SK-N-SH (cell line): ENCODE measurements at regions not wholly inside any gene's neighbourhood (a gene's known extent, or its start where the extent isn't known, plus 50 kb on each side); places are given as distances from the start of the nearest gene placed in this dataset.

Experiments
- CTCF ChIA-PET: fragments of 300-600, 350-600 bp; formaldehyde crosslinking; extraction: SDS; loops from one replicate; lab custom pipeline; 2021; lab: Yijun Ruan, JAX
- POLR2A ChIA-PET: fragments of 350-600 bp; sonication (Branson Sonifier 250); formaldehyde crosslinking; extraction: SDS; loops from one replicate; lab custom pipeline; 2020; ENCODE audit warnings: antibody characterized with exemption, inconsistent platforms; lab: Yijun Ruan, JAX
- DNase-seq: peaks from one replicate; pipeline ENCODE4 v3.0.0; 2012
- H2AFZ ChIP-seq: fragments of 200-600 bp; sonication (generic); 2 replicates; pipeline ENCODE4 v1.8.1; 2016; ENCODE audit warnings: antibody characterized with exemption, mild to moderate bottlenecking, low read depth
- H3F3A ChIP-seq: fragments of 200-600 bp; sonication (generic); replicated peaks from 2 replicates; pipeline ENCODE3; 2016; ENCODE audit warnings: antibody characterized with exemption, mild to moderate bottlenecking; ENCODE audit not compliant: insufficient read depth
- H3K27ac ChIP-seq, 2 experiments: fragments of 200-500 bp in 1 of 2; fragments of 200-600 bp in 1 of 2; sonication (Bioruptor generic) in 1 of 2; sonication (generic), shearing (Covaris generic) in 1 of 2; 2 replicates each; pipeline versions ENCODE4 v1.5.1 to v1.6.1; 2014 to 2016; ENCODE audit warnings: low read depth in 2 of 2, inconsistent platforms in 1 of 2, low read length in 1 of 2, mild to moderate bottlenecking in 1 of 2, mixed read lengths in 1 of 2
- H3K27me3 ChIP-seq: fragments of 200-600 bp; sonication (generic), shearing (Covaris generic); 2 replicates; pipeline ENCODE4 v1.6.1; 2016; ENCODE audit warnings: mixed run types; ENCODE audit not compliant: insufficient read depth
- H3K36me3 ChIP-seq, 2 experiments: fragments of 200-500 bp in 1 of 2; fragments of 200-600 bp in 1 of 2; sonication (Bioruptor generic) in 1 of 2; sonication (generic) in 1 of 2; replicated peaks in 1 of 2; 2 replicates each; pipeline versions ENCODE3 to v1.5.1; 2014 to 2016; ENCODE audit warnings: low read length in 1 of 2, mild to moderate bottlenecking in 1 of 2; ENCODE audit not compliant: insufficient read depth in 2 of 2, control insufficient read depth in 1 of 2
- H3K4me1 ChIP-seq, 2 experiments: fragments of 200-500 bp in 1 of 2; fragments of 200-600 bp in 1 of 2; sonication (Bioruptor generic) in 1 of 2; sonication (generic), shearing (Covaris generic) in 1 of 2; 2 replicates each; pipeline versions ENCODE4 v1.5.1 to v1.6.1; 2014 to 2016; ENCODE audit warnings: low read depth in 1 of 2, low read length in 1 of 2, mixed run types in 1 of 2; ENCODE audit not compliant: insufficient read depth in 2 of 2, control insufficient read depth in 1 of 2
- H3K4me2 ChIP-seq: fragments of 200-600 bp; sonication (generic), shearing (Covaris generic); 2 replicates; pipeline ENCODE4 v1.6.1; 2017; ENCODE audit warnings: mixed run types
- H3K4me3 ChIP-seq, 2 experiments: fragments of 200-500 bp in 1 of 2; fragments of 200-600 bp in 1 of 2; sonication (Bioruptor generic) in 1 of 2; sonication (generic), shearing (Covaris generic) in 1 of 2; 2 replicates each; pipeline versions ENCODE4 v1.5.1 to v1.8.1; 2014 to 2016; ENCODE audit warnings: low read depth in 2 of 2, inconsistent platforms in 1 of 2, low read length in 1 of 2, mild to moderate bottlenecking in 1 of 2, mixed read lengths in 1 of 2, moderate library complexity in 1 of 2
- H3K79me2 ChIP-seq: fragments of 200-600 bp; sonication (generic); 2 replicates; pipeline ENCODE4 v1.8.1; 2017; ENCODE audit warnings: mild to moderate bottlenecking; ENCODE audit not compliant: insufficient read depth
- H3K9ac ChIP-seq: fragments of 200-600 bp; sonication (generic); 2 replicates; pipeline ENCODE4 v1.6.1; 2017; ENCODE audit warnings: mixed run types
- H3K9me2 ChIP-seq: fragments of 200-600 bp; sonication (generic); 2 replicates; pipeline ENCODE4 v1.6.1; 2017; ENCODE audit warnings: mixed run types
- H3K9me3 ChIP-seq: fragments of 200-600 bp; sonication (generic); 2 replicates; pipeline ENCODE4 v1.6.1; 2017; ENCODE audit warnings: mixed run types, mild to moderate bottlenecking, moderate library complexity
- H4K20me1 ChIP-seq: fragments of 200-600 bp; sonication (generic); 2 replicates; pipeline ENCODE4 v1.6.1; 2017; ENCODE audit warnings: mild to moderate bottlenecking, mixed run types; ENCODE audit not compliant: insufficient read depth
- EP300 ChIP-seq, 2 experiments: IDR thresholded peaks; 2 replicates each; pipeline versions ENCODE4 v1.4.0 to v1.6.1; 2012; ENCODE audit warnings: borderline replicate concordance in 1 of 2, low read depth in 1 of 2, low read length in 1 of 2
- GABPA ChIP-seq: IDR thresholded peaks from 2 replicates; pipeline ENCODE4 v1.4.0; 2012; ENCODE audit warnings: low read depth, mild to moderate bottlenecking
- IRF3 ChIP-seq: fragments of 150-350 bp; IDR thresholded peaks from 2 replicates; pipeline ENCODE4 v1.6.1; 2016; ENCODE audit warnings: mild to moderate bottlenecking, low read depth, low read length
- JUND ChIP-seq: IDR thresholded peaks from 2 replicates; pipeline ENCODE4 v1.4.0; 2012
- NFIC ChIP-seq: IDR thresholded peaks from 2 replicates; pipeline ENCODE4 v1.4.0; 2012; ENCODE audit warnings: borderline replicate concordance
- POLR2AphosphoS5 ChIP-seq: IDR thresholded peaks from 2 replicates; pipeline ENCODE4 v1.6.1; 2012; ENCODE audit warnings: low read depth, low read length
- RAD21 ChIP-seq: IDR thresholded peaks from 2 replicates; pipeline ENCODE4 v1.6.1; 2012; ENCODE audit warnings: mild to moderate bottlenecking, low read length
- RCOR1 ChIP-seq: fragments of 150-350 bp; IDR thresholded peaks from 2 replicates; pipeline ENCODE4 v1.6.1; 2017; ENCODE audit warnings: antibody characterized with exemption, low read length
- TCF12 ChIP-seq: IDR thresholded peaks from 2 replicates; pipeline ENCODE4 v1.4.0; 2012
- WGBS: methylation state at CpG from one replicate; pipeline ENCODE4 v1.1.6; 2017; ENCODE audit warnings: low lambda C conversion rate; 5-methylcytosine and 5-hydroxymethylcytosine counted together
- TF ChIP-seq, protein P1 (sequence below): fragments of 200-600 bp; sonication (generic); IDR thresholded peaks from 2 replicates; pipeline ENCODE4 v1.6.1; 2017; ENCODE audit warnings: antibody characterized with exemption, mild to moderate bottlenecking, moderate library complexity
- TF ChIP-seq, protein P2 (sequence below): IDR thresholded peaks from 2 replicates; pipeline ENCODE4 v1.4.0; 2012; ENCODE audit warnings: low read depth, borderline replicate concordance

DNA sequence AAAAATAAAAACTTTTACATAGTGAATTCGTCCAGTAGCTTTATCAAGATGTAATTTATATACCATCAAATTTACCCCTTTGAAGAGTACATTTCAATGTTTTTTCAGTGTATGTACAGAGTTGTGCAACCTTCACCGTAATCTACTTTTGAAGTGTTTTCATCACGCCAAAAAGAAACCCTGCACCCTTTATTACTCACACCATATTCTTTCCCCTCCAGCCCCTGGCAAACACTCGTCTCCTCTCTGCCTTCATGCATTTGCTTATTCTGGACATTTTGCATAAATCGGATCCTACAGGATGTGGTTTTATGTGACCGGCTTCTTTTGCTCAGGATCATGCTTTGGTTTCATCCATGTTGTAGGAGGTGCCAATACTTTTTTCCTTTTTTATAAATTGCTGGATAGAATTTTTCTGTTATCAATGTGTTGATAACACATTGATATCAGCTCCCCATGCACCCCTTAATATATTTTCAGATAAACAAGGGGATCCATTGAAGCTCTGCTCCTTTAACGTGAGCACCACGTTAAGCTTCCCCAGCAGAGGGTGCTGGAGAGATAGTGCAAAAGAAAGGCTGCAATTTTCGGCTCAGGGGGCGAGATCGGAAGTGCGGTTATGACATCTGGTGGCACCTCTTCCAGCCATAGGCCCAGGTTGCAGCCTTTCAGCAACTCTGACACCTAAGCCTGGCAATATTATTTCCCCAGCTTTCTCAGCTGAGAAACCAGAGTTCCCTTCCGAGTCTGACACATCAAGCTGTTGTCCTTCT, 100.1 kb upstream of the VCX3B start:
- DNase-seq = peak; percentile 7
- 0 out of 2 replicates have a peak, but pooled peaks cover 3% of the 10 kb centered on the region for H3K9me3 ChIP-seq
- 19% methylated on average over 13 of the region's 13 CpGs for WGBS
- ChIA-PET CTCF (interaction anchor here (0.5 kb wide), 1 partner anchor 93 kb away, joined by 3 read pairs; no protein-coding TSS in a partner anchor), POLR2A (no interaction called here)
- H4K20me1 ChIP-seq = no peaks in the 10 kb centered on the region
- no peak overlapping the region for H3K4me2 ChIP-seq
- no peaks in the 10 kb centered on the region for H3K4me1 ChIP-seq
- H3F3A ChIP-seq = no peaks in the 10 kb centered on the region
- no peaks in the 10 kb centered on the region for H3K27me3 ChIP-seq
- H2AFZ ChIP-seq = no peak overlapping the region
- H3K36me3 ChIP-seq = no peaks in the 10 kb centered on the region
- no peaks in the 10 kb centered on the region for H3K9me2 ChIP-seq
- TF ChIP-seq EP300 (IDR thresholded peaks at IDR 0.05; ENCODE audit: borderline replicate concordance in 1 of 2, low read depth in 1 of 2, low read length in 1 of 2) = no peak
- no peak for TF ChIP-seq TCF12
- no peak for TF ChIP-seq GABPA
- TF ChIP-seq POLR2AphosphoS5 = no peak
- TF ChIP-seq, protein P1, sequence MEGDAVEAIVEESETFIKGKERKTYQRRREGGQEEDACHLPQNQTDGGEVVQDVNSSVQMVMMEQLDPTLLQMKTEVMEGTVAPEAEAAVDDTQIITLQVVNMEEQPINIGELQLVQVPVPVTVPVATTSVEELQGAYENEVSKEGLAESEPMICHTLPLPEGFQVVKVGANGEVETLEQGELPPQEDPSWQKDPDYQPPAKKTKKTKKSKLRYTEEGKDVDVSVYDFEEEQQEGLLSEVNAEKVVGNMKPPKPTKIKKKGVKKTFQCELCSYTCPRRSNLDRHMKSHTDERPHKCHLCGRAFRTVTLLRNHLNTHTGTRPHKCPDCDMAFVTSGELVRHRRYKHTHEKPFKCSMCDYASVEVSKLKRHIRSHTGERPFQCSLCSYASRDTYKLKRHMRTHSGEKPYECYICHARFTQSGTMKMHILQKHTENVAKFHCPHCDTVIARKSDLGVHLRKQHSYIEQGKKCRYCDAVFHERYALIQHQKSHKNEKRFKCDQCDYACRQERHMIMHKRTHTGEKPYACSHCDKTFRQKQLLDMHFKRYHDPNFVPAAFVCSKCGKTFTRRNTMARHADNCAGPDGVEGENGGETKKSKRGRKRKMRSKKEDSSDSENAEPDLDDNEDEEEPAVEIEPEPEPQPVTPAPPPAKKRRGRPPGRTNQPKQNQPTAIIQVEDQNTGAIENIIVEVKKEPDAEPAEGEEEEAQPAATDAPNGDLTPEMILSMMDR = peak; percentile 22; the same call in 1 of the 2 replicates
- TF ChIP-seq NFIC = no peak
- peak; percentile 30 for TF ChIP-seq RAD21
- H3K27ac ChIP-seq = no peak overlapping the region
- no peak overlapping the region for H3K4me3 ChIP-seq
- no peaks in the 10 kb centered on the region for H3K79me2 ChIP-seq
- no peak overlapping the region for H3K9ac ChIP-seq

DNA sequence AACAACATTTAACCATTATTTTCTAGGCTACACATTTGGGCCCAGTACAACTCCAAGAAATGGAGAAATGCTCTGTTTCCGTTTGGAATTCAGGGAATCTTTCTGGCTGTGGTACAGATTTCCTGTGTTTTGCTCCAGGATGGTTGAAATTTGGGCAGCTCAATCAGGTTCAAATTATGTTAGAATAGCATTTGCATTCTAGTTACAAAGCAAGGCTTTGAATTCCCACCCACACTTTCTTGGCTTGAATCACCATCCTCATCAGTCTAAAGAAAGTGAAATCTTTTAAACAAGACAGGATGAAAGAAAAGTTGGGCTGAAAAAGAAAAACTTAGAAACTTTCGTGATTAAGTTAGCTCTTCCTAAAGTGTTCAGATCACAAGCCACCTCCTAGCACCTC, 98.1 kb upstream of the VCX3B start:
- CTCF ChIA-PET = no interaction called here
- H3K9me3 ChIP-seq = 0 out of 2 replicates have a peak, but pooled peaks cover 3% of the 10 kb centered on the region
- no peak overlapping the region for H3K9ac ChIP-seq
- no peaks in the 10 kb centered on the region for H4K20me1 ChIP-seq
- no peaks in the 10 kb centered on the region for H3F3A ChIP-seq
- no peaks in the 10 kb centered on the region for H3K27me3 ChIP-seq
- 2% methylated on average over 2 of the region's 2 CpGs for WGBS
- H3K27ac ChIP-seq = no peak overlapping the region
- POLR2A ChIA-PET = no interaction called here
- no peaks in the 10 kb centered on the region for H3K9me2 ChIP-seq
- no peaks in the 10 kb centered on the region for H3K4me1 ChIP-seq
- H3K4me2 ChIP-seq = no peak overlapping the region
- H3K79me2 ChIP-seq = no peaks in the 10 kb centered on the region
- no peak for DNase-seq
- no peaks in the 10 kb centered on the region for H3K36me3 ChIP-seq
- no peak overlapping the region for H2AFZ ChIP-seq
- no peak overlapping the region for H3K4me3 ChIP-seq
- no peak for TF ChIP-seq JUND
- TF ChIP-seq POLR2AphosphoS5 = no peak
- TF ChIP-seq RCOR1 = no peak
- no peak for TF ChIP-seq IRF3
- TF ChIP-seq, protein P2, sequence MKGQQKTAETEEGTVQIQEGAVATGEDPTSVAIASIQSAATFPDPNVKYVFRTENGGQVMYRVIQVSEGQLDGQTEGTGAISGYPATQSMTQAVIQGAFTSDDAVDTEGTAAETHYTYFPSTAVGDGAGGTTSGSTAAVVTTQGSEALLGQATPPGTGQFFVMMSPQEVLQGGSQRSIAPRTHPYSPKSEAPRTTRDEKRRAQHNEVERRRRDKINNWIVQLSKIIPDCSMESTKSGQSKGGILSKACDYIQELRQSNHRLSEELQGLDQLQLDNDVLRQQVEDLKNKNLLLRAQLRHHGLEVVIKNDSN = no peak
